ENCODE measurements at regions not wholly inside any gene's neighbourhood (a gene's known extent, or its start where the extent isn't known, plus 50 kb on each side); places are given as distances from the start of the nearest gene placed in this dataset.

- H3K4me3 ChIP-seq (ENCODE audit: low read depth, poor library complexity, severe bottlenecking): no peak overlapping the region
- 24 to 48% methylated on average over 1 of the region's 1 CpG for WGBS, 2 donors
- TF ChIP-seq CTCF (IDR thresholded peaks at IDR 0.05) (no peak), POLR2A (IDR thresholded peaks at IDR 0.05) (no peak)
- intact Hi-C loops (cut with DNase I; ENCODE audit: low total_unique reads): no loop called here
- peak in 1 of 2 donors; percentile 28 for DNase-seq (ENCODE audit: low spot score in 2 of 2)
These were observed 76.8 kb upstream of the EPC2 start for GRCh38 chr2:148567716-148568115.

- 79 to 83% methylated on average over 9 of the region's 9 CpGs for WGBS, 2 donors
- intact Hi-C loops (cut with DNase I; ENCODE audit: low total_unique reads): no loop called here
- TF ChIP-seq POLR2A (IDR thresholded peaks at IDR 0.05): no peak
- TF ChIP-seq CTCF (IDR thresholded peaks at IDR 0.05): no peak
- no peak overlapping the region for H3K4me3 ChIP-seq (ENCODE audit: low read depth, poor library complexity, severe bottlenecking)
- peak in 1 of 2 donors; percentile 79 for DNase-seq (ENCODE audit: low spot score in 2 of 2)
These were observed 76.0 kb upstream of the EPC2 start for GRCh38 chr2:148568597-148568996.

- WGBS, 2 donors: 93 to 96% methylated on average over 8 of the region's 8 CpGs
- intact Hi-C loops (cut with DNase I; ENCODE audit: low total_unique reads): no loop called here
- DNase-seq (ENCODE audit: low spot score in 2 of 2): peak in 1 of 2 donors; percentile 66
- H3K4me3 ChIP-seq (ENCODE audit: low read depth, poor library complexity, severe bottlenecking): no peak overlapping the region
- no peak for TF ChIP-seq CTCF (IDR thresholded peaks at IDR 0.05)
- TF ChIP-seq POLR2A (IDR thresholded peaks at IDR 0.05): no peak
These were observed 75.3 kb upstream of the EPC2 start for GRCh38 chr2:148569221-148569620.

GRCh38 chr2:148570989-148571388 lies 73.6 kb upstream of the EPC2 start:
- no peak for DNase-seq (ENCODE audit: low spot score in 2 of 2)
- WGBS, 2 donors: 95 to 96% methylated on average over 7 of the region's 7 CpGs
- intact Hi-C loops (cut with DNase I; ENCODE audit: low total_unique reads): no loop called here
- no peak for TF ChIP-seq CTCF (IDR thresholded peaks at IDR 0.05)
- no peak for TF ChIP-seq POLR2A (IDR thresholded peaks at IDR 0.05)
- H3K4me3 ChIP-seq (ENCODE audit: low read depth, poor library complexity, severe bottlenecking): no peak overlapping the region

GRCh38 chr2:148577845-148578492 lies 66.6 kb upstream of the EPC2 start:
- TF ChIP-seq POLR2A (IDR thresholded peaks at IDR 0.05): no peak
- TF ChIP-seq CTCF (IDR thresholded peaks at IDR 0.05): no peak
- no peak overlapping the region for H3K4me3 ChIP-seq (ENCODE audit: low read depth, poor library complexity, severe bottlenecking)
- WGBS, 2 donors: 33 to 40% methylated on average over 4 of the region's 4 CpGs
- intact Hi-C loops (cut with DNase I; ENCODE audit: low total_unique reads): no loop called here
- no peak for DNase-seq (ENCODE audit: low spot score in 2 of 2)

- DNase-seq (ENCODE audit: low spot score in 2 of 2): no peak
- no peak overlapping the region for H3K4me3 ChIP-seq (ENCODE audit: low read depth, poor library complexity, severe bottlenecking)
- WGBS, 2 donors: 83 to 91% methylated on average over 1 of the region's 1 CpG
- TF ChIP-seq POLR2A (IDR thresholded peaks at IDR 0.05): no peak
- TF ChIP-seq CTCF (IDR thresholded peaks at IDR 0.05): no peak
- intact Hi-C loops (cut with DNase I; ENCODE audit: low total_unique reads): no loop called here
These were observed 66.1 kb upstream of the EPC2 start for GRCh38 chr2:148578493-148578884.
